ENCODE measurements at regions not wholly inside any gene's neighbourhood (a gene's known extent, or its start where the extent isn't known, plus 50 kb on each side); places are given as distances from the start of the nearest gene placed in this dataset.

DNA sequence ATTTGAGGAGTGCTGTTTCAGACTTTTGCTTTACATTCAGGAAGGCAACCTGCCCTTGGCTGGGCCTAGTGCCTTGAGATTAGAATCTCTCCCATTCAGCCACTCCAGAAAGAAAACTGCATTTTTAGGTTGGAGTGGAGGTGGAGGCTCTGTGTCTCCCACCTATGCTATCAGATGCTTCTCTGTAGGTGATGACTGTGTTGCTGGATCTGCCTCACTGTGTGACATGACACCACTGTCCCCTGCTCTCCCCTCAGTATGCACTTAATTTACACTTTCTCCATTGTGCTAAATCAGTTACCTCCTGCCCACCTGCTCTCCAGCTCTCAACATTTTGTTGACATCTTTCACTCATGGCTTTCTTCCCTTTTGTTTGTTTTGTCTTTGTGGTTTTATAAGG lies 265.8 kb downstream of the TENT4A start:
- H3K9ac ChIP-seq (ENCODE audit: low read depth in 1 of 3, low read length in 3 of 3), result no peak overlapping the region
- no peaks in the 10 kb centered on the region for H3K4me1 ChIP-seq (ENCODE audit: control insufficient read depth in 3 of 3, insufficient read depth in 3 of 3, low read length in 3 of 3)
- no peaks in the 10 kb centered on the region for H3K27me3 ChIP-seq (ENCODE audit: control insufficient read depth in 3 of 3, insufficient read depth in 3 of 3, low read length in 3 of 3)
- no peaks in the 10 kb centered on the region for H3K9me3 ChIP-seq (ENCODE audit: control insufficient read depth in 3 of 3, low read length in 3 of 3)
- H3K4me3 ChIP-seq (ENCODE audit: low read length in 3 of 3), result no peak overlapping the region
- H3K36me3 ChIP-seq (ENCODE audit: control insufficient read depth in 3 of 3, insufficient read depth in 3 of 3, low read length in 3 of 3), result no peaks in the 10 kb centered on the region
- no peak overlapping the region for H3K27ac ChIP-seq (ENCODE audit: low read depth, low read length)

DNA sequence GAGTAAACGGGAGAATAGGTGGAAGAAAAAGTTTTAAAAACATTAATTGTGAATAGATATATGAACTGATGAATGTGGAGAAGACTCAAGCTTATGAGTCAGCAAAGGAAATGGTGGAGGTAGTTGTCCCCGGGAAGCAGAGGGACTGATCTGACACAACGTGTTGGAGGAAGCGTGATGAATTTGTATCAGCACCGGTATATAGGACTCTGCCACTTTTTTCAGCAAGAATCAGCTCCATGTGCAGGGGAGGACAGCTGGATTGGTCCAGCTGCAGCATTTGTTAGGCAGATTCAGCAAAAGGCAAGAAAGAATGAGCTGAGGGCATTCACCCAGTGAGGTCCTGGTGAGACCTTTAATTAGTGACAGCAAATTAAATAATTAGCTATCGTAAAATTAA lies 276.0 kb downstream of the TENT4A start:
- Histone ChIP-seq H3K36me3 (ENCODE audit: control insufficient read depth in 3 of 3, insufficient read depth in 3 of 3, low read length in 3 of 3) (no peaks in the 10 kb centered on the region), H3K9me3 (ENCODE audit: control insufficient read depth in 3 of 3, low read length in 3 of 3) (no peaks in the 10 kb centered on the region), H3K9ac (ENCODE audit: low read depth in 1 of 3, low read length in 3 of 3) (no peak overlapping the region), H3K27me3 (ENCODE audit: control insufficient read depth in 3 of 3, insufficient read depth in 3 of 3, low read length in 3 of 3) (peaks cover 0 to under 1% (median 0%) of the 10 kb centered on the region in 3 donors), H3K27ac (ENCODE audit: low read depth, low read length) (no peak overlapping the region), H3K4me1 (ENCODE audit: control insufficient read depth in 3 of 3, insufficient read depth in 3 of 3, low read length in 3 of 3) (no peaks in the 10 kb centered on the region), H3K4me3 (ENCODE audit: low read length in 3 of 3) (no peak overlapping the region)

DNA sequence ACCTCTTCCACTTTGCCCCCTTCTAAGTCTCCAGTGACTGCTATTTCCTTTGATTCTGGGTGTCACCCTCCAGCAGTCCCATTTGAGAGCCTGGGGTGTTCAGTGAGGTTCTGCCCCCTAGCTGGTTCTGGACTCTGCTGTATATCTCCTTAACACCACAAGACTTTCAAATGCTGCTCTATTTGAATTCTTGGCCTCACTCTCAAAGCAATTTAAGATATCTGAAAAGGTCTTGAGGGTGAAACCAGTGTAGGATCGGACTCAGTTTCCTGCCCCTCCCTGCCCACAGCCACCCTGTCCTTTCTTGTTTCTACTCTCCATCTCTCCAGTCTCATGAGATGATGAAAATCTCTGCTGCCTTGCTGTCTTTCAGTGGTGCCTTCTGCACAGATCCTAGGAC lies 280.9 kb downstream of the TENT4A start:
- H3K9me3 ChIP-seq (ENCODE audit: control insufficient read depth in 3 of 3, low read length in 3 of 3), result no peaks in the 10 kb centered on the region
- no peaks in the 10 kb centered on the region for H3K4me1 ChIP-seq (ENCODE audit: control insufficient read depth in 3 of 3, insufficient read depth in 3 of 3, low read length in 3 of 3)
- peaks cover 0 to 4% (median 0%) of the 10 kb centered on the region in 3 donors for H3K27me3 ChIP-seq (ENCODE audit: control insufficient read depth in 3 of 3, insufficient read depth in 3 of 3, low read length in 3 of 3)
- no peak overlapping the region for H3K27ac ChIP-seq (ENCODE audit: low read depth, low read length)
- H3K9ac ChIP-seq (ENCODE audit: low read depth in 1 of 3, low read length in 3 of 3), result no peak overlapping the region
- H3K4me3 ChIP-seq (ENCODE audit: low read length in 3 of 3), result no peak overlapping the region
- no peaks in the 10 kb centered on the region for H3K36me3 ChIP-seq (ENCODE audit: control insufficient read depth in 3 of 3, insufficient read depth in 3 of 3, low read length in 3 of 3)

DNA sequence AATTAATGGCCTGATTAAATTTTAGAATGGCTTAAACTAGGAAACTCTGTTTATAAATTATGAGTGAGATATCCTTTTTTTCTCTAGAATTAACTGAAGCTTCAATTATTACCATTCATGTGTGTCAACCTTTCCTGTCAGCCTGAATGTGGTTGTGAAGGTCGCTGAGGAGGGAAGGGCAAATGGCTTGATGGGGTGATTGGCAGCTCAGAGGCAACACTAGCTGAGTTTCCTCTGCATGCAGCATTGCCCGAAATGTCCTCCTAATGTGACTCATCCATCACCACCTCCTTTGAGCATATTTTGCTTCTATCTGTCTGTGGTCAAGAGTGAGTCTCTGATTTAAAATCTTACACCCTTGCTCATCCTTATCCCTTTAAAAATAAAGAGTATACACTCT lies 281.9 kb downstream of the TENT4A start:
- Histone ChIP-seq H3K27me3 (ENCODE audit: control insufficient read depth in 3 of 3, insufficient read depth in 3 of 3, low read length in 3 of 3) (peaks cover 0 to 4% (median 0%) of the 10 kb centered on the region in 3 donors), H3K4me3 (ENCODE audit: low read length in 3 of 3) (no peak overlapping the region), H3K9me3 (ENCODE audit: control insufficient read depth in 3 of 3, low read length in 3 of 3) (peaks cover 0 to 2% (median 0%) of the 10 kb centered on the region in 3 donors), H3K36me3 (ENCODE audit: control insufficient read depth in 3 of 3, insufficient read depth in 3 of 3, low read length in 3 of 3) (no peaks in the 10 kb centered on the region), H3K27ac (ENCODE audit: low read depth, low read length) (no peak overlapping the region), H3K9ac (ENCODE audit: low read depth in 1 of 3, low read length in 3 of 3) (no peak overlapping the region), H3K4me1 (ENCODE audit: control insufficient read depth in 3 of 3, insufficient read depth in 3 of 3, low read length in 3 of 3) (no peaks in the 10 kb centered on the region)

DNA sequence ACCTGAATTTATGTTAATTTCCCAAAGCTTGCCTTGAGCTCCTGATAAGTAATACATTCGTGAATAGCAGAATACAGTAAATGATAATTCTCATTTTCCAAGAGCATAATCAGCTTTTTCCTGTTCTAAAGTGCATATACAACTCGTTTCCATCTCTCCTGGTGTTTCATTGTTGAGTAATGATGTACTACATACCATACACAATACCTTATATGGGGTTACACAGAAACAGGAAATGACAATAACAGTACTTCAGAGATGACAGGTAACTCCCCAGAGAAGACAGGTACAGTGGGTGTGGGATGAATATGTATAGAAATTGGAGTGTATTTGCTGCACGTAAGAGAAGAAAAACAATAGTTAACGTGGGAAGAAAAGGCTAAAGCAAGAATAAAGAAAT lies 287.1 kb downstream of the TENT4A start:
- H3K27ac ChIP-seq (ENCODE audit: low read depth, low read length), result no peak overlapping the region
- no peaks in the 10 kb centered on the region for H3K27me3 ChIP-seq (ENCODE audit: control insufficient read depth in 3 of 3, insufficient read depth in 3 of 3, low read length in 3 of 3)
- H3K9ac ChIP-seq (ENCODE audit: low read depth in 1 of 3, low read length in 3 of 3), result no peak overlapping the region
- H3K4me1 ChIP-seq (ENCODE audit: control insufficient read depth in 3 of 3, insufficient read depth in 3 of 3, low read length in 3 of 3), result no peaks in the 10 kb centered on the region
- no peaks in the 10 kb centered on the region for H3K36me3 ChIP-seq (ENCODE audit: control insufficient read depth in 3 of 3, insufficient read depth in 3 of 3, low read length in 3 of 3)
- peaks cover 0 to 2% (median 0%) of the 10 kb centered on the region in 3 donors for H3K9me3 ChIP-seq (ENCODE audit: control insufficient read depth in 3 of 3, low read length in 3 of 3)
- H3K4me3 ChIP-seq (ENCODE audit: low read length in 3 of 3), result no peak overlapping the region

DNA sequence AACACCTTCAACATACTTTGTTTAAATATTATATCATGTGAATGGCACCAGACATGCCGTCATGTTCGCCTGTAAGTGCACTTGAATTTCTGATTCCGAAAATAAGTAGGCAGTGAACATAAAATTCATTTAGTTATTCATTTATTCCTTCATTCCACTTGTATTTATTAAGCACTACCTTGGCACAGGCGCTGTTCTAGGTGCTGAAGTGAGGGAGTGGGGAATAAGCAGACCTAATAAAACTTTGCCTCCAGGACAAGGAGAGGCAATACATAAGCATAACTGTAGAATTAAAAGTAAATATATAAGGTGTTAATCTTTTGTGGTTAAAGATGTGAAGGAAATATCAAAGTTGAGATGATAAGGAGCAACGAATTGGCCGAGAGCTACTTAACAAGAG lies 297.4 kb downstream of the TENT4A start:
- Histone ChIP-seq H3K4me1 (ENCODE audit: control insufficient read depth in 3 of 3, insufficient read depth in 3 of 3, low read length in 3 of 3) (no peaks in the 10 kb centered on the region), H3K4me3 (ENCODE audit: low read length in 3 of 3) (no peak overlapping the region), H3K9me3 (ENCODE audit: control insufficient read depth in 3 of 3, low read length in 3 of 3) (no peaks in the 10 kb centered on the region), H3K9ac (ENCODE audit: low read depth in 1 of 3, low read length in 3 of 3) (no peak overlapping the region), H3K36me3 (ENCODE audit: control insufficient read depth in 3 of 3, insufficient read depth in 3 of 3, low read length in 3 of 3) (no peaks in the 10 kb centered on the region), H3K27ac (ENCODE audit: low read depth, low read length) (no peak overlapping the region), H3K27me3 (ENCODE audit: control insufficient read depth in 3 of 3, insufficient read depth in 3 of 3, low read length in 3 of 3) (no peaks in the 10 kb centered on the region)

DNA sequence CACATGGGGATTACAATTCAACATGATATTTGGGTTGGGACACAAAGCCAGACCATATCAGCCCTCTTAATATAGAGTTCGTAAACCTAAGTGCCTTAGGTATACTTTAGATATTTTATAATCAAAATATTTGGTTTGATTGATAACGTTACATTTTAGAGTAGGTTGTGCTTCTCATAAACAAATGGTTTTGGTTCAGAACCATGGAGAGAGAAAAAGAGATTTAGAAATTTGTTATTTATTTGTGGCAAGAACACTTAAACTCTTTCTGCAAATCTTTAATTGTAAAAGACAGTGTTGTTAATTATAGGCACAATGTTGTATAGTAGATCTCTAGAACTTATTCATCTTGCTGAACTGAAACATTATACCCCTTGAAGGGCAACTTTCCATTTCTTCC lies 298.8 kb downstream of the TENT4A start:
- no peak overlapping the region for H3K27ac ChIP-seq (ENCODE audit: low read depth, low read length)
- H3K36me3 ChIP-seq (ENCODE audit: control insufficient read depth in 3 of 3, insufficient read depth in 3 of 3, low read length in 3 of 3), result no peaks in the 10 kb centered on the region
- no peaks in the 10 kb centered on the region for H3K4me1 ChIP-seq (ENCODE audit: control insufficient read depth in 3 of 3, insufficient read depth in 3 of 3, low read length in 3 of 3)
- no peaks in the 10 kb centered on the region for H3K27me3 ChIP-seq (ENCODE audit: control insufficient read depth in 3 of 3, insufficient read depth in 3 of 3, low read length in 3 of 3)
- no peaks in the 10 kb centered on the region for H3K9me3 ChIP-seq (ENCODE audit: control insufficient read depth in 3 of 3, low read length in 3 of 3)
- H3K4me3 ChIP-seq (ENCODE audit: low read length in 3 of 3), result no peak overlapping the region
- no peak overlapping the region for H3K9ac ChIP-seq (ENCODE audit: low read depth in 1 of 3, low read length in 3 of 3)

DNA sequence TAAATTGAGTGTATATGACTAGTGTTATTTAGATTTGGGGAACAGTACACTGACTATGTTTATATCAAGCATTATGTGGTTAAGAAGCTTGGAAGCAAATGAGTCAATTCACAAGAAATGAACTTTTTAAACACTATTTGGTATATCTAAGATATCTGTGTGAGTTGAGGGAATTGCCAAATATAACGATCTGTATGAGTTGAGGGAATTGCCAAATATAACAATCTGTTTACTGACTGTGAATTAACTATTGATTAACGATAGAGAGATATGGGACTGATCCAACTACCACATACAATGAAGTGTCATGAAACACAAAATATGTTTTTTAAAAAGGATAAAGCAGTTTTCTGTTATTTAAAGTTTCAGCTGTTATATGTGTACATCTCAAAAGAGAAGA lies 301.4 kb downstream of the TENT4A start:
- no peaks in the 10 kb centered on the region for H3K36me3 ChIP-seq (ENCODE audit: control insufficient read depth in 3 of 3, insufficient read depth in 3 of 3, low read length in 3 of 3)
- no peaks in the 10 kb centered on the region for H3K4me1 ChIP-seq (ENCODE audit: control insufficient read depth in 3 of 3, insufficient read depth in 3 of 3, low read length in 3 of 3)

DNA sequence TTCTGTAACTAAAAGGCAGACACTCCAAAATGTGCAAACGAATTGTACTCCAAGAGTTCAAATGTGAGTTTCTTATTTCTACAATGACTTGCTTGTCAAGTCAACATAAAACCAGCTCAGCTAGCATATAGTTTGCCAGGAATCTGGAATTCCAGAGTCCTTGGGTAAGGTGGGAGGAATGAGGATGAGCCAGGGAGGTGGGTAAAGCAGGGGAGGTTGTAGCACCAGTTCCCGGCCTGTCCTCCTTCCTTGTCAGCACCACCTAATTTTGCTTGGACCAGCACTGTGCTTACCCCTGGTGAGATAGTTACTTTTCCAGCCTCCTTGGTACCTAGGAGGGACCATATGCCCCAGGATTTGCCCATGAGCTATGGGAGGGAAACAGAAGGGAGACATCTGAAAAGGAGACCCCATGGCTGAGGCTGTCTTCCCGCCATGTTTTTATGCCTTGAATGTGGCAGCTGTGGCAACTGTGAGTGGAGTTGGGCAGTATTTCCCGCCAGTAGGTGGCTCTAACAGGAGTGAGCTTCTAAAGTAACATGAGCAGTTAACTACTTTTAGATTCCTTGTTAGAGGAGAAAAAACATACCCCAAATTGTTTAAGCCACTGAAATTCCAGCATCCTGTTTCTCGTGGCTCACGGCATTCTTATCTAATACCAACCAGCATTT lies 302.5 kb downstream of the TENT4A start:
- no peaks in the 10 kb centered on the region for H3K4me1 ChIP-seq (ENCODE audit: control insufficient read depth in 3 of 3, insufficient read depth in 3 of 3, low read length in 3 of 3)
- H3K36me3 ChIP-seq (ENCODE audit: control insufficient read depth in 3 of 3, insufficient read depth in 3 of 3, low read length in 3 of 3), result no peaks in the 10 kb centered on the region
- no peak overlapping the region for H3K4me3 ChIP-seq (ENCODE audit: low read length in 3 of 3)
- H3K9me3 ChIP-seq (ENCODE audit: control insufficient read depth in 3 of 3, low read length in 3 of 3), result no peaks in the 10 kb centered on the region
- H3K27ac ChIP-seq (ENCODE audit: low read depth, low read length), result no peak overlapping the region
- H3K9ac ChIP-seq (ENCODE audit: low read depth in 1 of 3, low read length in 3 of 3), result no peak overlapping the region
- peaks cover 0 to 3% (median 0%) of the 10 kb centered on the region in 3 donors for H3K27me3 ChIP-seq (ENCODE audit: control insufficient read depth in 3 of 3, insufficient read depth in 3 of 3, low read length in 3 of 3)

More for the DNA sequence above, 301.4 kb downstream of the TENT4A start:
- Histone ChIP-seq H3K27me3 (ENCODE audit: control insufficient read depth in 3 of 3, insufficient read depth in 3 of 3, low read length in 3 of 3) (peaks cover 0 to 3% (median 0%) of the 10 kb centered on the region in 3 donors), H3K9ac (ENCODE audit: low read depth in 1 of 3, low read length in 3 of 3) (no peak overlapping the region), H3K4me3 (ENCODE audit: low read length in 3 of 3) (no peak overlapping the region), H3K9me3 (ENCODE audit: control insufficient read depth in 3 of 3, low read length in 3 of 3) (no peaks in the 10 kb centered on the region), H3K27ac (ENCODE audit: low read depth, low read length) (no peak overlapping the region)

DNA sequence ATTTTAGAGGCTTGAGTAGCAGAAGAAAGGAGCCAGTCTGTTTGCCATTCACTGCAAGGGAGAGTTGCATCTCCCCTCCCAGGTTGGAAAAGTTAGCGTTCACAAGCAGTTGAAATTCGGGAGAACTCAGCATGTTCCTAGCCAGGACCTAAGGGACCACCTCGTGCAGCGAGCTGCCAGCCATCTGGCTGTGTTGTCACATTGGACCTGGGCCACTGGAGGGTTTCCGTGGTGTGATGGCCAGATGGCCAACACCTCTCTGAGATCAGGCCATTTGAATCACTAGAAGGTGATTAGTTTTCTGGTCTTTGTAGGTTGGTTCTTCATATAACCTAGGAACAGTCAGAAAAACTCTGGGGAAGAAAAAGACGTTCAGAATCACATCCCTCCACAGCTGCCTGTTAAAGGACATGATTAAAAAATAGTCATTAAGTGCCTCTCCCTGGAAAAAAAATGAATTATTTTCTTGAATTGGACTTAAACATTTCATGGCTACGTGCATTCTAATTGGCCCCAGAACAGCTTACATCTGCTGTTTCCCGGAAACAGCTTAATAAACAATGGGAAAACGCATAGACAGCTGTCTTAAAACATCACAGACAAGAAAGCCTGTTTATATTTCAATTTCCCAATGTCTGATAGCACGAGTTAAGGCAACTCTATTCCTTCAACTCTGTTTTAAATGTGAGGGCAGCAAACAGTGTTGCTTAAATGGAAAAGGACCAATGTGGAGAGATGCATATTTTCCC lies 303.9 kb downstream of the TENT4A start:
- peaks cover 6 to 8% (median 7%) of the 10 kb centered on the region in 3 donors for H3K9me3 ChIP-seq (ENCODE audit: control insufficient read depth in 3 of 3, low read length in 3 of 3)
- no peaks in the 10 kb centered on the region for H3K4me1 ChIP-seq (ENCODE audit: control insufficient read depth in 3 of 3, insufficient read depth in 3 of 3, low read length in 3 of 3)
- H3K4me3 ChIP-seq (ENCODE audit: low read length in 3 of 3), result no peak overlapping the region

More for the DNA sequence above, 303.9 kb downstream of the TENT4A start:
- H3K36me3 ChIP-seq (ENCODE audit: control insufficient read depth in 3 of 3, insufficient read depth in 3 of 3, low read length in 3 of 3), result no peaks in the 10 kb centered on the region
- peaks cover 0 to 3% (median 0%) of the 10 kb centered on the region in 3 donors for H3K27me3 ChIP-seq (ENCODE audit: control insufficient read depth in 3 of 3, insufficient read depth in 3 of 3, low read length in 3 of 3)
- no peak overlapping the region for H3K9ac ChIP-seq (ENCODE audit: low read depth in 1 of 3, low read length in 3 of 3)
- no peak overlapping the region for H3K27ac ChIP-seq (ENCODE audit: low read depth, low read length)

All from skeletal muscle tissue (tissue), 3 donors.